ENCODE measurements at regions not wholly inside any gene's neighbourhood (a gene's known extent, or its start where the extent isn't known, plus 50 kb on each side); places are given as distances from the start of the nearest gene placed in this dataset.

GRCh38 chr13:33893559-33893958 is 75.6 kb downstream of the RFC3 start:
- Histone ChIP-seq H2BK5ac (ENCODE audit: low read depth, low read length, poor library complexity, severe bottlenecking) (no peak overlapping the region), H2BK20ac (ENCODE audit: low read depth, low read length) (no peak overlapping the region), H4K8ac (ENCODE audit: low read depth in 2 of 2, low read length in 2 of 2) (no peak overlapping the region), H3K18ac (ENCODE audit: low read depth, low read length) (no peak overlapping the region), H3K79me1 (ENCODE audit: low read depth in 1 of 2, low read length in 2 of 2) (no peaks in the 10 kb centered on the region), H3K27me3 (ENCODE audit: control insufficient read depth, insufficient read depth, low read length) (no peaks in the 10 kb centered on the region), H4K20me1 (ENCODE audit: insufficient read depth, low read length) (no peaks in the 10 kb centered on the region), H3K9me3 (ENCODE audit: control insufficient read depth, insufficient read depth, low read length) (0 out of 2 replicates have a peak, but pooled peaks cover 2% of the 10 kb centered on the region), H4K91ac (ENCODE audit: insufficient read depth, low read depth, low read length) (no peak overlapping the region), H2BK15ac (ENCODE audit: low read depth, low read length) (no peak overlapping the region), H3K56ac (ENCODE audit: extremely low read depth, insufficient read depth, low read length) (no peak overlapping the region), H3K14ac (replicated peaks; ENCODE audit: low read depth, low read length) (no peak overlapping the region), H3K4me1 (ENCODE audit: control insufficient read depth, insufficient read depth, low read length) (no peaks in the 10 kb centered on the region), H2AK5ac (ENCODE audit: low read depth, low read length) (no peak overlapping the region), H2BK120ac (ENCODE audit: low read depth, low read length) (no peak overlapping the region), H2AFZ (replicated peaks; ENCODE audit: low read length, poor library complexity) (no peak overlapping the region), H3K9ac (ENCODE audit: low read depth, low read length) (no peak overlapping the region), H3K23ac (ENCODE audit: low read depth, low read length) (no peak overlapping the region), H3K9me1 (ENCODE audit: insufficient read depth, low read length) (no peaks in the 10 kb centered on the region), H3K4me3 (ENCODE audit: insufficient read depth, low read depth, low read length) (no peak overlapping the region), H3K4ac (ENCODE audit: low read depth, low read length) (no peak overlapping the region), H3K27ac (ENCODE audit: insufficient read depth, low read length) (no peak overlapping the region), H2AK9ac (replicated peaks; ENCODE audit: low read depth, low read length, poor library complexity) (no peak overlapping the region), H3K4me2 (ENCODE audit: low read depth, low read length) (no peak overlapping the region), H4K5ac (ENCODE audit: low read depth, low read length) (no peak overlapping the region), H3K36me3 (ENCODE audit: control insufficient read depth, insufficient read depth, low read length) (no peaks in the 10 kb centered on the region)
- intact Hi-C loops (cut with micrococcal nuclease): no loop called here
- in situ Hi-C loops (cut with MboI; ENCODE audit: low sequenced_read_pairs): no loop called here
- BruUV-seq (replicated peaks): no TSS peak
- DNase-seq (no peak), ATAC-seq (ENCODE audit: low read depth) (no peak)
- CTCF ChIA-PET: no interaction called here
- TF ChIP-seq BHLHE40 (IDR thresholded peaks at IDR 0.05; ENCODE audit: low read depth, low read length) (no peak), RFX5 (IDR thresholded peaks at IDR 0.05; ENCODE audit: low read depth, low read length) (no peak), MAFK (IDR thresholded peaks at IDR 0.05; ENCODE audit: low read depth, low read length) (no peak)
- dilution Hi-C loops (cut with HindIII; ENCODE audit: low sequenced_read_pairs, unreplicated experiment): no loop called here
- POLR2A ChIA-PET (ENCODE audit: unreplicated experiment): no interaction called here

All from IMR-90 (cell line).